Tibial nerve (tissue), 3 donors: ENCODE measurements at regions not wholly inside any gene's neighbourhood (a gene's known extent, or its start where the extent isn't known, plus 50 kb on each side); places are given as distances from the start of the nearest gene placed in this dataset.

Experiments used
- POLR2A ChIP-seq, 2 donors: fragments of 450-650 bp; IDR thresholded peaks; one replicate each; pipeline ENCODE4 v1.6.1; 2017; ENCODE audit warnings: antibody characterized with exemption in 2 of 2, mild to moderate bottlenecking in 2 of 2, moderate library complexity in 2 of 2
- TF ChIP-seq, protein P1 (sequence below), 5 experiments: fragments of 200-600 bp in 3 of 5; fragments of 450-650 bp in 2 of 5; sonication (generic) in 3 of 5; IDR thresholded peaks; one replicate each; pipeline ENCODE4 v1.5.1; 2016 to 2019; ENCODE audit warnings: antibody characterized with exemption in 5 of 5, mild to moderate bottlenecking in 3 of 5, moderate library complexity in 2 of 5

GRCh38 chr14:55500708-55501107, 60.3 kb upstream of the TBPL2 start:
- TF ChIP-seq, protein P1, sequence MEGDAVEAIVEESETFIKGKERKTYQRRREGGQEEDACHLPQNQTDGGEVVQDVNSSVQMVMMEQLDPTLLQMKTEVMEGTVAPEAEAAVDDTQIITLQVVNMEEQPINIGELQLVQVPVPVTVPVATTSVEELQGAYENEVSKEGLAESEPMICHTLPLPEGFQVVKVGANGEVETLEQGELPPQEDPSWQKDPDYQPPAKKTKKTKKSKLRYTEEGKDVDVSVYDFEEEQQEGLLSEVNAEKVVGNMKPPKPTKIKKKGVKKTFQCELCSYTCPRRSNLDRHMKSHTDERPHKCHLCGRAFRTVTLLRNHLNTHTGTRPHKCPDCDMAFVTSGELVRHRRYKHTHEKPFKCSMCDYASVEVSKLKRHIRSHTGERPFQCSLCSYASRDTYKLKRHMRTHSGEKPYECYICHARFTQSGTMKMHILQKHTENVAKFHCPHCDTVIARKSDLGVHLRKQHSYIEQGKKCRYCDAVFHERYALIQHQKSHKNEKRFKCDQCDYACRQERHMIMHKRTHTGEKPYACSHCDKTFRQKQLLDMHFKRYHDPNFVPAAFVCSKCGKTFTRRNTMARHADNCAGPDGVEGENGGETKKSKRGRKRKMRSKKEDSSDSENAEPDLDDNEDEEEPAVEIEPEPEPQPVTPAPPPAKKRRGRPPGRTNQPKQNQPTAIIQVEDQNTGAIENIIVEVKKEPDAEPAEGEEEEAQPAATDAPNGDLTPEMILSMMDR (IDR thresholded peaks at IDR 0.05) = no peak
- TF ChIP-seq POLR2A (IDR thresholded peaks at IDR 0.05) = no peak
